Panc1 (cell line): ENCODE measurements at regions not wholly inside any gene's neighbourhood (a gene's known extent, or its start where the extent isn't known, plus 50 kb on each side); places are given as distances from the start of the nearest gene placed in this dataset.

ENCODE experiments used
- ATAC-seq: fragments of 200-7000 bp; cut with Tn5 transposase; 2 replicates; pipeline ENCODE4 v1.9.1; 2020; ENCODE audit warnings: mild to moderate bottlenecking, moderate library complexity
- BruUV-seq: library from RNA; stranded (reverse); fragments of 400-500 nt; replicated peaks from 2 replicates; lab custom pipeline; 2021; lab: Mats Ljungman, UMichigan
- CTCF ChIA-PET: fragments of 300-600 bp; sonication (Branson Sonifier 250); formaldehyde crosslinking; loops from one replicate; lab custom pipeline; 2022; ENCODE audit warnings: antibody characterized with exemption; lab: Charles Lee
- POLR2A ChIA-PET: fragments of 300-600 bp; sonication (Branson Sonifier 250); formaldehyde crosslinking; loops from one replicate; lab custom pipeline; 2022; ENCODE audit warnings: antibody characterized with exemption; lab: Charles Lee
- DNase-seq: peaks from one replicate; pipeline ENCODE4 v3.0.0-alpha.2; 2010; ENCODE audit warnings: low read depth, low spot score
- H3K27ac ChIP-seq: 2 replicates; pipeline ENCODE4 v1.5.1; 2011; ENCODE audit warnings: mild to moderate bottlenecking, low read length, inconsistent platforms
- H3K27me3 ChIP-seq: fragments of 200-500 bp; sonication (Bioruptor generic); 2 replicates; pipeline ENCODE4 v1.6.0; 2014; ENCODE audit warnings: low read length, inconsistent platforms; ENCODE audit not compliant: control insufficient read depth, insufficient read depth
- H3K36me3 ChIP-seq: fragments of 200-500 bp; sonication (Bioruptor generic); 2 replicates; pipeline ENCODE4 v1.5.1; 2014; ENCODE audit warnings: inconsistent platforms, mild to moderate bottlenecking, low read length, moderate library complexity; ENCODE audit not compliant: control insufficient read depth, insufficient read depth
- H3K4me1 ChIP-seq: 2 replicates; pipeline ENCODE4 v1.5.1; 2011; ENCODE audit warnings: inconsistent platforms, mild to moderate bottlenecking, low read length, moderate library complexity; ENCODE audit not compliant: control insufficient read depth, insufficient read depth
- H3K4me3 ChIP-seq, 2 experiments: 2 replicates each; pipeline ENCODE4 v1.5.1; 2011 to 2012; ENCODE audit warnings: low read depth in 2 of 2, low read length in 2 of 2, mild to moderate bottlenecking in 2 of 2, inconsistent platforms in 1 of 2, moderate library complexity in 1 of 2
- H3K9me3 ChIP-seq: fragments of 200-500 bp; sonication (Bioruptor generic); 2 replicates; pipeline ENCODE4 v1.5.1; 2014; ENCODE audit warnings: low read depth, mild to moderate bottlenecking, inconsistent platforms, low read length, moderate library complexity; ENCODE audit not compliant: control insufficient read depth, insufficient read depth
- CTCF ChIP-seq: fragments of 450-650 bp; IDR thresholded peaks from 2 replicates; pipeline ENCODE4 v1.5.1; 2017; ENCODE audit warnings: mild to moderate bottlenecking
- POLR2AphosphoS5 ChIP-seq: IDR thresholded peaks from 2 replicates; pipeline ENCODE4 v1.6.1; 2012; ENCODE audit warnings: mild to moderate bottlenecking, low read depth, low read length, moderate library complexity
- REST ChIP-seq, 2 experiments: IDR thresholded peaks; 2 replicates each; pipeline ENCODE4 v1.6.1; 2011 to 2012; ENCODE audit warnings: low read depth in 2 of 2, control low read depth in 1 of 2, low read length in 1 of 2, mild to moderate bottlenecking in 1 of 2, moderate library complexity in 1 of 2; ENCODE audit not compliant: insufficient read depth in 1 of 2
- SIN3A ChIP-seq: IDR thresholded peaks from 2 replicates; pipeline ENCODE4 v1.6.1; 2012; ENCODE audit warnings: low read depth, mild to moderate bottlenecking, low read length, moderate library complexity, borderline replicate concordance; ENCODE audit not compliant: insufficient read depth
- TCF7L2 ChIP-seq: IDR thresholded peaks from 2 replicates; pipeline ENCODE4 v1.6.1; 2011; ENCODE audit warnings: mild to moderate bottlenecking, low read depth, low read length, inconsistent platforms
- in situ Hi-C: cut with HindIII; loops from 2 replicates; pipeline ENCODE4 v1.10.0; 2016; ENCODE audit warnings: low sequenced_read_pairs, low pct_unique_long_range_greater_than_20kb
- intact Hi-C: fragments of 100-400 bp; cut with micrococcal nuclease; formaldehyde crosslinking; loops from one replicate; pipeline ENCODE4 v1.10.0; 2022; ENCODE audit not compliant: unreplicated experiment

GRCh38 chr1:96649301-96649700 is 72.3 kb upstream of the PTBP2 start:
- in situ Hi-C loops: no loop called here
- no peak for ATAC-seq

GRCh38 chr1:96651517-96651916 is 70.1 kb upstream of the PTBP2 start:
- ChIA-PET POLR2A (no interaction called here), CTCF (no interaction called here)
- DNase-seq (no peak), ATAC-seq (no peak)
- intact Hi-C loops: no loop called here
- H3K27ac ChIP-seq: no peak overlapping the region
- H3K4me1 ChIP-seq: no peaks in the 10 kb centered on the region
- no peaks in the 10 kb centered on the region for H3K36me3 ChIP-seq
- BruUV-seq: no TSS peak
- H3K9me3 ChIP-seq: no peaks in the 10 kb centered on the region
- no peaks in the 10 kb centered on the region for H3K27me3 ChIP-seq
- H3K4me3 ChIP-seq: no peak overlapping the region
- TF ChIP-seq TCF7L2 (no peak), REST (IDR thresholded peaks at IDR 0.05; ENCODE audit: insufficient read depth in 1 of 2, low read depth in 2 of 2, low read length in 1 of 2) (no peak), POLR2AphosphoS5 (no peak), SIN3A (no peak), CTCF (no peak)
- in situ Hi-C loops: no loop called here

More at GRCh38 chr1:96649301-96649700, 72.3 kb upstream of the PTBP2 start:
- no peak for DNase-seq
- TF ChIP-seq SIN3A (no peak), POLR2AphosphoS5 (no peak), REST (IDR thresholded peaks at IDR 0.05; ENCODE audit: insufficient read depth in 1 of 2, low read depth in 2 of 2, low read length in 1 of 2) (no peak), TCF7L2 (no peak), CTCF (no peak)
- H3K36me3 ChIP-seq: no peaks in the 10 kb centered on the region
- H3K4me1 ChIP-seq: no peaks in the 10 kb centered on the region
- no peaks in the 10 kb centered on the region for H3K27me3 ChIP-seq
- intact Hi-C loops: no loop called here
- H3K4me3 ChIP-seq: no peak overlapping the region
- no TSS peak for BruUV-seq
- ChIA-PET CTCF (no interaction called here), POLR2A (no interaction called here)
- no peaks in the 10 kb centered on the region for H3K9me3 ChIP-seq
- H3K27ac ChIP-seq: no peak overlapping the region
